CD14-positive monocyte (primary cell): ENCODE measurements at regions not wholly inside any gene's neighbourhood (a gene's known extent, or its start where the extent isn't known, plus 50 kb on each side); places are given as distances from the start of the nearest gene placed in this dataset.

Experiments
- DNase-seq, 3 donors: peaks; one replicate each; pipeline ENCODE4 v3.0.0-alpha.2; 2011 to 2022
- H2AFZ ChIP-seq: 2 replicates; pipeline ENCODE4 v1.6.0; 2012; ENCODE audit warnings: mild to moderate bottlenecking, low read depth, low read length, inconsistent platforms; ENCODE audit not compliant: insufficient read depth, poor library complexity, severe bottlenecking
- H3K27ac ChIP-seq, 2 donors: 1 replicate in 1 of 2; 2 replicates in 1 of 2; pipeline ENCODE4 v1.5.1; 2012 to 2013; ENCODE audit warnings: low read length in 2 of 2, control low read depth in 1 of 2, inconsistent platforms in 1 of 2, low read depth in 1 of 2, mild to moderate bottlenecking in 1 of 2
- H3K27me3 ChIP-seq, 2 donors: one replicate each; pipeline versions ENCODE4 v1.6.0 to v1.6.1; 2011 to 2013; ENCODE audit warnings: low read length in 2 of 2; ENCODE audit not compliant: control insufficient read depth in 2 of 2, insufficient read depth in 2 of 2
- H3K36me3 ChIP-seq, 2 donors: replicated peaks in 1 of 2; 1 replicate in 1 of 2; 2 replicates in 1 of 2; pipeline versions ENCODE4 v1.5.1 to v1.6.1; 2012 to 2013; ENCODE audit warnings: low read length in 2 of 2, control low read depth in 1 of 2, inconsistent platforms in 1 of 2, mild to moderate bottlenecking in 1 of 2; ENCODE audit not compliant: insufficient read depth in 2 of 2, control insufficient read depth in 1 of 2
- H3K4me1 ChIP-seq, 2 donors: 1 replicate in 1 of 2; 2 replicates in 1 of 2; pipeline versions ENCODE4 v1.5.1 to v1.6.1; 2012 to 2013; ENCODE audit warnings: low read length in 2 of 2, control low read depth in 1 of 2, inconsistent platforms in 1 of 2, mild to moderate bottlenecking in 1 of 2, moderate library complexity in 1 of 2; ENCODE audit not compliant: insufficient read depth in 2 of 2, control insufficient read depth in 1 of 2
- H3K4me2 ChIP-seq: replicated peaks from 2 replicates; pipeline ENCODE3; 2012; ENCODE audit warnings: low read length, moderate library complexity, mild to moderate bottlenecking; ENCODE audit not compliant: poor library complexity, severe bottlenecking; ENCODE audit errors: extremely low read depth
- H3K4me3 ChIP-seq, 3 experiments: fragments of 200-600 bp in 1 of 3; sonication (generic) in 1 of 3; replicated peaks in 1 of 3; 1 replicate in 2 of 3; 2 replicates in 1 of 3; pipeline ENCODE4 v1.5.1; 2011 to 2013; ENCODE audit warnings: low read length in 3 of 3, mild to moderate bottlenecking in 3 of 3, control low read depth in 2 of 3, low read depth in 2 of 3, inconsistent platforms in 1 of 3, moderate library complexity in 1 of 3
- H3K79me2 ChIP-seq: 2 replicates; pipeline ENCODE4 v1.6.0; 2012; ENCODE audit warnings: mild to moderate bottlenecking, control low read depth, inconsistent platforms, low read length, moderate library complexity; ENCODE audit not compliant: insufficient read depth
- H3K9ac ChIP-seq: 2 replicates; pipeline ENCODE4 v1.6.0; 2017; ENCODE audit warnings: low read length, mild to moderate bottlenecking; ENCODE audit not compliant: insufficient read depth, poor library complexity, severe bottlenecking
- H3K9me3 ChIP-seq, 2 donors: replicated peaks in 1 of 2; 1 replicate in 1 of 2; 2 replicates in 1 of 2; pipeline versions ENCODE4 v1.5.1 to v1.6.1; 2012 to 2013; ENCODE audit warnings: low read length in 2 of 2, control low read depth in 1 of 2; ENCODE audit not compliant: control insufficient read depth in 1 of 2, insufficient read depth in 1 of 2
- H4K20me1 ChIP-seq: 2 replicates; pipeline ENCODE4 v1.6.0; 2012; ENCODE audit warnings: mild to moderate bottlenecking, low read length, control low read depth, moderate library complexity; ENCODE audit not compliant: insufficient read depth
- H3K27ac Mint-ChIP-seq, 7 donors: one replicate each; pipeline ENCODE4 v1.8.0; 2020; ENCODE audit warnings: mild to moderate bottlenecking in 7 of 7, mixed read lengths in 7 of 7, moderate library complexity in 6 of 7, inconsistent platforms in 2 of 7
- H3K27me3 Mint-ChIP-seq, 3 donors: one replicate each; pipeline ENCODE4 v1.8.0; 2021 to 2022; ENCODE audit warnings: low read depth in 3 of 3, mild to moderate bottlenecking in 3 of 3, mixed read lengths in 3 of 3, moderate library complexity in 3 of 3, inconsistent platforms in 1 of 3
- H3K36me3 Mint-ChIP-seq, 2 donors: one replicate each; pipeline ENCODE4 v1.8.0; 2020; ENCODE audit warnings: mixed read lengths in 2 of 2, inconsistent platforms in 1 of 2, mild to moderate bottlenecking in 1 of 2
- H3K4me1 Mint-ChIP-seq: one replicate; pipeline ENCODE4 v1.8.0; 2020; ENCODE audit warnings: mild to moderate bottlenecking, mixed read lengths
- H3K4me3 Mint-ChIP-seq, 2 donors: one replicate each; pipeline ENCODE4 v1.8.0; 2020; ENCODE audit warnings: mild to moderate bottlenecking in 2 of 2, mixed read lengths in 2 of 2, moderate library complexity in 1 of 2
- H3K9me3 Mint-ChIP-seq, 7 donors: one replicate each; pipeline ENCODE4 v1.8.0; 2020 to 2022; ENCODE audit warnings: mixed read lengths in 7 of 7, mild to moderate bottlenecking in 6 of 7, moderate library complexity in 6 of 7, inconsistent platforms in 2 of 7
- WGBS: methylation state at CpG from one replicate; pipeline ENCODE4 v1.1.5; 2013; ENCODE audit warnings: missing lambda C conversion rate; ENCODE audit not compliant: insufficient coverage; 5-methylcytosine and 5-hydroxymethylcytosine counted together
- intact Hi-C, 2 donors: fragments of 100-400 bp; cut with micrococcal nuclease; formaldehyde crosslinking; loops; one replicate each; pipeline versions ENCODE4 v1.15.0 to v1.15.1; 2023
- TF ChIP-seq, protein P1 (sequence below): fragments of 200-600 bp; IDR thresholded peaks from one replicate; pipeline ENCODE4 v1.8.0; 2022; ENCODE audit warnings: antibody characterized with exemption, mild to moderate bottlenecking

- H3K27me3 Mint-ChIP-seq: no peaks in the 10 kb centered on the region
- Histone ChIP-seq H3K4me1 (peaks cover 3% of the 10 kb centered on the region in 2 donors), H3K4me3 (no peak overlapping the region), H3K36me3 (no peaks in the 10 kb centered on the region), H3K4me2 (no peak overlapping the region), H3K9ac (no peak overlapping the region), H4K20me1 (no peaks in the 10 kb centered on the region), H3K27ac (no peak overlapping the region), H3K9me3 (no peaks in the 10 kb centered on the region), H3K79me2 (no peaks in the 10 kb centered on the region), H2AFZ (no peak overlapping the region), H3K27me3 (no peaks in the 10 kb centered on the region)
- no peaks in the 10 kb centered on the region for H3K36me3 Mint-ChIP-seq
- DNase-seq: no peak
- TF ChIP-seq, protein P1, sequence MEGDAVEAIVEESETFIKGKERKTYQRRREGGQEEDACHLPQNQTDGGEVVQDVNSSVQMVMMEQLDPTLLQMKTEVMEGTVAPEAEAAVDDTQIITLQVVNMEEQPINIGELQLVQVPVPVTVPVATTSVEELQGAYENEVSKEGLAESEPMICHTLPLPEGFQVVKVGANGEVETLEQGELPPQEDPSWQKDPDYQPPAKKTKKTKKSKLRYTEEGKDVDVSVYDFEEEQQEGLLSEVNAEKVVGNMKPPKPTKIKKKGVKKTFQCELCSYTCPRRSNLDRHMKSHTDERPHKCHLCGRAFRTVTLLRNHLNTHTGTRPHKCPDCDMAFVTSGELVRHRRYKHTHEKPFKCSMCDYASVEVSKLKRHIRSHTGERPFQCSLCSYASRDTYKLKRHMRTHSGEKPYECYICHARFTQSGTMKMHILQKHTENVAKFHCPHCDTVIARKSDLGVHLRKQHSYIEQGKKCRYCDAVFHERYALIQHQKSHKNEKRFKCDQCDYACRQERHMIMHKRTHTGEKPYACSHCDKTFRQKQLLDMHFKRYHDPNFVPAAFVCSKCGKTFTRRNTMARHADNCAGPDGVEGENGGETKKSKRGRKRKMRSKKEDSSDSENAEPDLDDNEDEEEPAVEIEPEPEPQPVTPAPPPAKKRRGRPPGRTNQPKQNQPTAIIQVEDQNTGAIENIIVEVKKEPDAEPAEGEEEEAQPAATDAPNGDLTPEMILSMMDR: no peak
- intact Hi-C loops: no loop called here
- H3K4me3 Mint-ChIP-seq: no peak overlapping the region
- H3K27ac Mint-ChIP-seq: no peak overlapping the region
- no peaks in the 10 kb centered on the region for H3K4me1 Mint-ChIP-seq
- H3K9me3 Mint-ChIP-seq: peaks cover 0 to 2% (median 0%) of the 10 kb centered on the region in 7 donors
- WGBS: 33% methylated on average over 1 of the region's 4 CpGs
These were observed 72.8 kb downstream of the PTTG1 start for GRCh38 chr5:160494451-160494850.

DNA sequence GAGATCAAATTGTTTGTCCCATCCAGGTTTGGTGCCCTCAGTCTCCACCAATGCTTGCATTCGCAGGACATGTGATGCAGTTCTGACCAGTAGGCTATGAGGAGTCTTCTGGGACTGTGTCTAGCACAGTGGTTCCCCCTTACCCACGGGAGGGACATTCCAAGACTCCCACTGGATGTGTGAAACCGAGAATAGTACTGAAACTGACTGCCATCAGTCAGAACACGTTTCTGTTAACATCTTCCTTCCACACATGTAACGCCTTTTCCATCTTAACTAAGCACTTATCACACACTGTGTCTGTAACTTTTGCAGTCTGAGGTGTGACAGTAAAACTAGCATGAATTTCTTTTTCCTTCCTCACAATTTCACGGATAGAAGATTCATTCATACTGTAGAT lies 74.7 kb downstream of the PTTG1 start:
- TF ChIP-seq, protein P1: no peak

More for the DNA sequence above, 74.7 kb downstream of the PTTG1 start:
- Mint-ChIP-seq H3K4me1 (peaks cover 18% of the 10 kb centered on the region), H3K36me3 (no peaks in the 10 kb centered on the region), H3K27me3 (no peaks in the 10 kb centered on the region), H3K4me3 (no peak overlapping the region), H3K27ac (no peak overlapping the region), H3K9me3 (peaks cover 0 to 2% (median 0%) of the 10 kb centered on the region in 7 donors)
- H3K27me3 ChIP-seq: no peaks in the 10 kb centered on the region
- intact Hi-C loops: no loop called here
- no peaks in the 10 kb centered on the region for H4K20me1 ChIP-seq
- WGBS: 97% methylated on average over 4 of the region's 6 CpGs
- H3K4me3 ChIP-seq: no peak overlapping the region
- H3K79me2 ChIP-seq: no peaks in the 10 kb centered on the region
- no peak overlapping the region for H2AFZ ChIP-seq
- H3K4me1 ChIP-seq: peaks cover 22% of the 10 kb centered on the region in 2 donors
- DNase-seq: no peak
- H3K9me3 ChIP-seq: no peaks in the 10 kb centered on the region
- H3K9ac ChIP-seq: no peak overlapping the region
- H3K36me3 ChIP-seq: no peaks in the 10 kb centered on the region
- H3K4me2 ChIP-seq: no peak overlapping the region
- no peak overlapping the region for H3K27ac ChIP-seq
